HEK293T (cell line): ENCODE measurements at regions not wholly inside any gene's neighbourhood (a gene's known extent, or its start where the extent isn't known, plus 50 kb on each side); places are given as distances from the start of the nearest gene placed in this dataset.

ENCODE experiments used
- CTCF ChIA-PET: fragments of 350-600 bp; formaldehyde crosslinking; extraction: SDS; loops from one replicate; lab custom pipeline; 2021; ENCODE audit warnings: antibody characterized with exemption, inconsistent platforms; lab: Yijun Ruan, JAX
- POLR2A ChIA-PET: fragments of 350-600 bp; formaldehyde crosslinking; extraction: SDS; loops from one replicate; lab custom pipeline; 2020; ENCODE audit warnings: antibody characterized with exemption, inconsistent platforms; lab: Yijun Ruan, JAX
- DNase-seq: peaks from one replicate; pipeline ENCODE4 v3.0.0; 2012; ENCODE audit warnings: mixed read lengths; ENCODE audit errors: extremely low spot score
- ARNT ChIP-seq: fragments of 450-650 bp; IDR thresholded peaks from 2 replicates; pipeline ENCODE4 v1.6.1; 2017; ENCODE audit warnings: mild to moderate bottlenecking
- BHLHE40 ChIP-seq: fragments of 450-650 bp; IDR thresholded peaks from 2 replicates; pipeline ENCODE4 v1.6.1; 2016; ENCODE audit warnings: mild to moderate bottlenecking, moderate library complexity, borderline replicate concordance
- CTBP1 ChIP-seq: fragments of 450-650 bp; IDR thresholded peaks from 2 replicates; pipeline ENCODE4 v1.6.1; 2016; ENCODE audit warnings: borderline replicate concordance
- ELF4 ChIP-seq: fragments of 450-650 bp; IDR thresholded peaks from 2 replicates; pipeline ENCODE4 v1.6.1; 2017; ENCODE audit warnings: antibody characterized with exemption
- FOXA1 ChIP-seq: fragments of 450-650 bp; IDR thresholded peaks from 2 replicates; pipeline ENCODE4 v1.6.1; 2016; ENCODE audit warnings: mild to moderate bottlenecking
- FOXK2 ChIP-seq: fragments of 450-650 bp; IDR thresholded peaks from 2 replicates; pipeline ENCODE4 v1.6.1; 2016; ENCODE audit warnings: mild to moderate bottlenecking
- FOXM1 ChIP-seq: fragments of 450-650 bp; IDR thresholded peaks from 2 replicates; pipeline ENCODE4 v1.6.1; 2017; ENCODE audit warnings: mild to moderate bottlenecking, borderline replicate concordance
- HDGF ChIP-seq: fragments of 450-650 bp; IDR thresholded peaks from 2 replicates; pipeline ENCODE4 v1.6.1; 2017; ENCODE audit warnings: antibody characterized with exemption, borderline replicate concordance
- L3MBTL2 ChIP-seq: fragments of 450-650 bp; conservative IDR thresholded peaks from 2 replicates; pipeline ENCODE4 v1.6.1; 2016; ENCODE audit warnings: mild to moderate bottlenecking
- LEF1 ChIP-seq: fragments of 450-650 bp; IDR thresholded peaks from 2 replicates; pipeline ENCODE4 v1.6.1; 2017; ENCODE audit warnings: mild to moderate bottlenecking, borderline replicate concordance
- NFRKB ChIP-seq: fragments of 450-650 bp; IDR thresholded peaks from 2 replicates; pipeline ENCODE4 v1.6.1; 2016; ENCODE audit warnings: mild to moderate bottlenecking, moderate library complexity
- PKNOX1 ChIP-seq: fragments of 450-650 bp; IDR thresholded peaks from 2 replicates; pipeline ENCODE4 v1.6.1; 2016
- SP1 ChIP-seq: fragments of 450-650 bp; IDR thresholded peaks from 2 replicates; pipeline ENCODE4 v1.6.1; 2017
- SUZ12 ChIP-seq: fragments of 450-650 bp; IDR thresholded peaks from 2 replicates; pipeline ENCODE4 v1.6.1; 2016; ENCODE audit warnings: mild to moderate bottlenecking
- TARDBP ChIP-seq: fragments of 450-650 bp; IDR thresholded peaks from 2 replicates; pipeline ENCODE4 v1.6.1; 2016
- ZNF384 ChIP-seq: fragments of 450-650 bp; IDR thresholded peaks from 2 replicates; pipeline ENCODE4 v1.6.1; 2016

- TF ChIP-seq FOXK2: no peak
- no peak for TF ChIP-seq L3MBTL2
- no peak for TF ChIP-seq BHLHE40
- TF ChIP-seq TARDBP: no peak
- no peak for TF ChIP-seq HDGF
- TF ChIP-seq NFRKB: no peak
- no peak for TF ChIP-seq FOXM1
- TF ChIP-seq PKNOX1: no peak
- no peak for TF ChIP-seq ZNF384
- no peak for TF ChIP-seq SP1
- no peak for TF ChIP-seq ARNT
- TF ChIP-seq ELF4: no peak
- TF ChIP-seq CTBP1: no peak
- TF ChIP-seq SUZ12: no peak
- no peak for TF ChIP-seq LEF1
- no peak for TF ChIP-seq FOXA1
- ChIA-PET CTCF (no interaction called here), POLR2A (no interaction called here)
- DNase-seq: no peak
Measured at GRCh38 chr6:10111975-10112374, 302.9 kb downstream of the TFAP2A start.

DNA sequence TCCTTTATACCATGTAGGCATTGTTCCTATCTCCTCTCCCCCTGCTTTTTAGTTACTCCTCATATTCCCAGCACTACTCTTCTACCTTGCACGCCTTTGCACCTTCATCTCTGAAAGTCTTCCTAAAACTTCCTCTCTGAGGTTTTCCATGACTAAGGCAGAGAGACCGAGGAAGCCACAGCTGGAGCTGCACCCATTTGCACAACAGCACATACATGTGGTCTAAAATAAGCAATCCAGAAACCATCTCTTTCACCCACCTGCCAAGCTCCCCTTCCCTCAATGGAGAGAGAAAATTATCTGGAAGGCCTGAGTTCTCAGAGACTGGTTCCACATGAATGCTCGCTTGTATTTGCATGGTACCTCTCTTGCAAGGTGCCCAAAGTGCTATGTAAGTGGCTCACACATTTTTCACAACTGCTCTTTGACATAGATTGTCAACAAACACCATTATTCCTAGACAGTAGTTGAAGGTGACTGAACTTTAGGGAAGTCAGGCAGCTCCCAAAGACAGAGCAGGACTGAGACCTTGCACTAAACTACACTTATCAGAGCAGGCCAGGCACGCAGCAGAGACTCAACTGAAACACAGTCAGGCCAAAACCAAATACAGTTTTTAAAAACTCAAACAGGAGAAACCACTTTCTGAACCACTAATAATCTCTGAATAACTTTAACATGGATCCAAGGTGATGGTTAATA, 313.2 kb downstream of the TFAP2A start:
- CTCF ChIA-PET: no interaction called here
- POLR2A ChIA-PET: no interaction called here
- DNase-seq: no peak
- no peak for TF ChIP-seq CTBP1
- no peak for TF ChIP-seq SUZ12
- TF ChIP-seq LEF1: no peak
- no peak for TF ChIP-seq FOXA1

- ChIA-PET CTCF (no interaction called here), POLR2A (no interaction called here)
- no peak for DNase-seq
- TF ChIP-seq ARNT (no peak), PKNOX1 (no peak), FOXK2 (no peak), SP1 (no peak), CTBP1 (no peak), HDGF (no peak), TARDBP (no peak), NFRKB (no peak), ZNF384 (no peak), FOXA1 (no peak)
Measured at GRCh38 chr6:10099529-10100140, 315.2 kb downstream of the TFAP2A start.

DNA sequence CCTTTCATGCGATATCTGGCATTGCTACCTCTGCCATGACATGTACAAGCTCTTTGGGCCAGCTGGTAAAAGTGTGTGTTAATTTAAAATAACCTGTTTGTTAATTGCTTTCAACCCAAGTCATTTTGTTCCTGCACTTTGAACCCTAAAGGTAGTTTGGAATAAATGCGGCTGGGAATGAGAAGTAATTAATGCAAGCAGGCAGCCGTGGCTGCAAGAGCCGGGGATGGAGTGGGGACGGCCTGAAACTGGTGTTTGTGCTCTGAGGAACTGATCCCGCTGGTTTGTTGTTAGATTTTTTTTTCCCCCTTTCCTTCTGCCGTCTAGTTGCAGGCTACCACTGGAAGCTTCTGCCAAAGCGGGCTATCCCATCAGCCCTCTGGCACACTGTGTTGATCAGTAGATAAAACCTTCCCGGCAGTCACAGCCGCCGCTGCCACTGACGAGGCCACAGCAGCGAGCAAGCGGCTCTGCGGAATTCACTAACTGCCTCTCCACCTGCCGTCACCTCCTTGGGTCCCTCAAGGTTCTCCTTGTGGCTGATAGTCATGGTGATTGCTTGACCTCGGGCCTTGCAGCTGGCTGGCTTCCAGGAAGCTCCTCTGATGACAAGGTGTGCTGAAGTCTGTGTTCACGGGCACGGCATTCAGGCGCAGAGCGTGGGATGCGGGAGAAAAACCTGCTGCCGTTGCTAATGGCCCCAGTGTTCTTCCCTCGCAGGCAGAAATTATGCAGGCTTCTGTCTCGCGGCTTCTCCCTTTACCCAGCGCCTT, 315.9 kb downstream of the TFAP2A start:
- TF ChIP-seq FOXM1 (no peak), TARDBP (no peak), CTBP1 (no peak), LEF1 (no peak), L3MBTL2 (no peak), FOXK2 (no peak), ARNT (no peak), SP1 (no peak), NFRKB (no peak), BHLHE40 (no peak), SUZ12 (no peak), PKNOX1 (no peak)
- DNase-seq: peak; percentile 28
- CTCF ChIA-PET: no interaction called here
- POLR2A ChIA-PET: no interaction called here

DNA sequence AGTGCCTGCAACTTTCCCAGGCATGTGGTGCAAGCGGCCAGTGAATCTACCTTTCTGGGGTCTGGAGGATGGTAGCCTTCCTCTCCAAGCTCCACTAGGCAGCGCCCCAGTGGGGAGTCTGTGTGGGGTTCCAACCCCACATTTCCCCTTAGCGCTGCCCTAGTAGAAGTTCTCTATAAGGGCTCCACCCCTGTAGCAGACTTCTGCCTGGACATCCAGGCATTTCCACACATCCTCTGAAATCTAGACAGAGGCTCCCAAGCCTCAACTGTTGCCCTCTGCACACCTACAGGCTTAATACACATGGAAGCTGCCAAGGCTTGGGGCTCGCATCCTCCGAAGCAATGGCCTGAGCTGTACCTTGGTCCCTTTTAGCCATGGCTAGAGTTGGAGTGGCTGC, 321.6 kb downstream of the TFAP2A start:
- no peak for TF ChIP-seq ZNF384
- TF ChIP-seq SP1: no peak
- POLR2A ChIA-PET: no interaction called here
- CTCF ChIA-PET: interaction anchor here (0.6 kb wide), 1 partner anchor 198 kb away, joined by 3 read pairs; no protein-coding TSS in a partner anchor
- no peak for DNase-seq
